HG03457 (cell line): ENCODE measurements at regions not wholly inside any gene's neighbourhood (a gene's known extent, or its start where the extent isn't known, plus 50 kb on each side); places are given as distances from the start of the nearest gene placed in this dataset.
"Not testable (repeated sequence)": the region's sequence is repeated elsewhere in the genome, so short reads cannot be mapped to it uniquely, and the experiment has no call there.

Experiments used
- ATAC-seq: cut with Tn5 transposase; IDR thresholded peaks from one replicate; pipeline ENCODE4 v1.9.1; 2021; ENCODE audit warnings: moderate number of reproducible peaks; ENCODE audit not compliant: unreplicated experiment

DNA sequence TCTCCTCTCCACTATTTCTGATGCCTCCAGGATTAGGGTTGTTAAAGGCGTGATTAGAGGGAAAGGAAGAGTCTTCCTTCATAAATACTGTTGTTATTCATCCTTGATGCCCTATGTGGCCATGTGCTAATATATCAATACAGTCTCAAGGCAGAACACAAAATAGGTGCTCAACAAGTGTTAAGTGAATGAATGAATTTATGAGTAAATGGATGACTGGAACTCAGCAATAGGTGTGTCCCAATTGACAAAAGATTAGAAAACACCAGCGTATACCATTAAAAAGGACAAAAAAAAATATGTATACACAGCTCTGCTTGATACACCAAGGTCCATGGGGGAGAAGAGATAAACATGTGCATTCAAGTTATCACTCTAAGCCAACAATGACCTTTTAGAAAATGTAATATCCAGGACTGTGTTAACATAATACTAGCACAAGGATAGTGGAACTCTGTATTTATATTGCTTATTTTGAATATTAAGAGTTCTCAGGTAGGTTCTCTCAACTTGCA lies 171.2 kb upstream of the MYLIP start:
- no peak for ATAC-seq

GRCh38 chr6:15956205-15957106 lies 172.4 kb upstream of the MYLIP start:
- no peak for ATAC-seq

DNA sequence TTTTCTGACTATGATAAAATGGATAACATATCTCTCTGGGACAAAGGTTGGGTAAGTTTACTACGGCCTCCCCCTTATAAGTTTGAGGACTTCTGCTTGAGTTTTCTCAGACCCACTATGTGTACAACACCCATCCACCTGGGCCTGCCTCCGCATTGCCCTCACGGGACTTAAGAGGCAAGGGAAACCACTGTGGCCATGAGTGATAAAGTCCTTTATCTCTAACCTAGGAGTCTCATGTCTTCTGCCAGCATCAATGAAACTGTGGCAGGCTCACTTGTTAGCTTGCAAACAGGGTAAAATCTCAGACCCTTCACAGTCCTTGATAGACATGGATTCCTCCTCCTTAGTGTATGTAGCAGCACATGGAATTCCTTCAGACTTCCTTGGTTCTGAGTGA lies 173.4 kb upstream of the MYLIP start:
- no peak for ATAC-seq

DNA sequence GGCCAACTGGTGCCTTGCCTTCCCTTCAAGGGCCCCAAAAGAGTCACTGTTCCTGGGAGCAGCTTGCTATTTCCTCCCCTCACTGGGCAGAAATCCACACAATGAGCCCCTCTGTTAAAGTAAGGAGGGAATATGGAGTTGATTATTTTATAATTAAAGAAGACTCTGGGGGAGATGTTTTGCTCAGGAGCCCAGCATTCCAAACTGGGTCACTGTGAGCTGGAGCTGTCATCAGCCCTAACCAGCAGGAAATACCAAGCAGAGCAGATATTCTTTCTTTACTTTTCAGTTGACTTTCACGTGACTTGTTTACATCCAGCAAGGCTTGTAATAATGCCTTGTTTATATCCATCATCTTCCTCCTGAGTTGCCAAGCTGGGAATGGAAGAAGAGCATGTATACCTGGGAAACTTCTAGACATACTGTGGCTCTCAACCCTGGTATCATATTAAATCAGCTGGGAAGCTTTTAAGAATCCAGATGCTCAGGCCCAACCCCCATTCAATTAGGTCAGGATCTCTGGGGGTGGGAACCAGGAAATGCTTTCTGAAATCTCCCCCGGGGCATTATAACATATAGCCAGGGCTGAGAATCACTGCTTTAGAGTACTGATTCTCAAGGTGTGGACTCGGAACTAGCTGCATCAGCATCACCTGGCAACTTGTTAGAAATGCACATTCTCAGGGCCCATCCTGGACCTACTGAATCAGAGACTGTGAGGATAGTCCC lies 175.6 kb upstream of the MYLIP start:
- no peak for ATAC-seq

- ATAC-seq, result no peak
Observed at GRCh38 chr6:15952231-15953151, 176.4 kb upstream of the MYLIP start.

DNA sequence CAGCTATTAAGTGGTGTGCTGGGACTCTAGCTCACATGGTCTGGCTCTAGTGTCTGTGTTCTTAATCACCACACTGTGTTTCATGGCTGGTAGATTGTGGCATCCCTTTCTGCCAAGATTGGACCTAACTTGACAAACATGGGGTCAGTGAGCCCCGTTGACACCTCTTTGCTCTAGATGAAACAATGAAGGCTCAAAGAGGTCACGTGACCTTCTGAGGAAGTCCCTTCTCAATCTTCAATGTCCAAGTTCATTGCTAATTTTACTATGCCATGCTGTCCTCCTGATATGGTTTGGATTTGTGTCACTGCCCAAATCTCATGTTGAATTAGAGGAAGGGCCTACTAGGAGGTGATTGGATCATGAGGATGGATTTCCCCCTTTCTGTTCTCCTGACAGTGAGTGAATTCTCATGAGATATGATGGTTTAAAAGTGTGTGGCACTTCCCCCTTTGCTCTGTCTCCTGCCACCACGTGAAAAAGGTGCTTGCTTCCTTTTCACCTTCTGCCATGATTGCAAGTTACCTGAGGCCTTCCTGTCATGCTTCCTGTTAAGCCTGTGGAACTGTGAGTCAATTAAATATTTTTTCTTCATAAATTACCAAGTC lies 177.8 kb upstream of the MYLIP start:
- no peak for ATAC-seq

DNA sequence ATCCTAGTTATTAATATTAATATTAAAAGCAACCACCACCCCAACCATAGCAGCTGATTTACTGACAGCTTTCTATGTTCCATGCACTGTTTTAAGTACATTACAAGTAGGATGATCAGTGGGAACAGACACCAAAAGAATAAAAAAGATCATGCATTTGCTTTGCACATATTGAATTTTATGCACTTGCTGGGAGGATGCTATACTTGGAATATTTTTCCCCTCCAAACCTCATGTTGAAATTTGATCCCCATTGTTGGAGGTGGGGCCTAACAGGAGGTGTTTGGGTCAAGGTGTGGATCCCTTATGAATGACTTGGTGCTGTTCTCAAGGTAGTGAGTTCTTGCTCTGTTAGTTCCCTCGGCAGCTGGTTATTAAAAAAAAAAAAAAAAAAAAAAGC lies 178.9 kb upstream of the MYLIP start:
- no peak for ATAC-seq

GRCh38 chr6:15948930-15949900 lies 179.7 kb upstream of the MYLIP start:
- no peak for ATAC-seq

DNA sequence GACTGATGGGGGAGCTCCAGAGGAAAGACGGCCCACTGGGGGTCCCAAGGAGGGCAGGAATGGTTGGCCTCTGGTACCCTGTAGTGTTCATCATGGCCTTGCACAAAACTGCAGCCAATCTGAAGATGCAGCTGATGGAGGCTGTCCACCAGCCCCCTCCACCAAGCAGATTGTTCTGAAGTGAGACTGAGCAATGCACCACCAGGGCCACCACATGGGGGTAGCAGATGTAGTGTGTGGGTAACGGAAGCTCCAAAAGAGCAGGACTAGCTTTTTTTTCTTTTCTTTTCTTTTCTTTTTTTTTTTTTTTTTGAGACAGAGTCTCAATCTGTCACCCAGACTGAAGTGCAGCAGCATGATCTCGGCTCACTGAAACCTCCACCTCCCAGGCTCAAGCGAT lies 181.0 kb upstream of the MYLIP start:
- ATAC-seq, result no peak

DNA sequence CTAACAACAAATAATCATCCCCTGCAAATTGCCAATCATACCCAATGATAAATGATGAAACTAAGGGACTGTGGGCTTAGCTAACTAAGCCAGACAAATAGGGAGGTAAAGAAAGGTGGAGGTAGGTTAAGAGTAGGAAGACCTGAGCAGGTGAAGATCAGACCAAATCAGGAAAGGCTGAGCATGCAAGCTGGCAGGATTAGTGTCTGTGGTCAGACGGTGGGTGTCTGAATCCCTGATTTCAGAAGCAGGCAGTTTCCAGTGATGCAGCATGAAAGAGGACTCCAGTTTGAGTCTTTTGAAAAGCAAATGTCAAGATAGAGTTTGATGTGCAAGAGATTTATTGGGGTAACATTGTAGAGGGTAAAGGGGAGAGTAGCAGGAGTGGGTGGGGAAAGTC lies 181.4 kb upstream of the MYLIP start:
- no peak for ATAC-seq

DNA sequence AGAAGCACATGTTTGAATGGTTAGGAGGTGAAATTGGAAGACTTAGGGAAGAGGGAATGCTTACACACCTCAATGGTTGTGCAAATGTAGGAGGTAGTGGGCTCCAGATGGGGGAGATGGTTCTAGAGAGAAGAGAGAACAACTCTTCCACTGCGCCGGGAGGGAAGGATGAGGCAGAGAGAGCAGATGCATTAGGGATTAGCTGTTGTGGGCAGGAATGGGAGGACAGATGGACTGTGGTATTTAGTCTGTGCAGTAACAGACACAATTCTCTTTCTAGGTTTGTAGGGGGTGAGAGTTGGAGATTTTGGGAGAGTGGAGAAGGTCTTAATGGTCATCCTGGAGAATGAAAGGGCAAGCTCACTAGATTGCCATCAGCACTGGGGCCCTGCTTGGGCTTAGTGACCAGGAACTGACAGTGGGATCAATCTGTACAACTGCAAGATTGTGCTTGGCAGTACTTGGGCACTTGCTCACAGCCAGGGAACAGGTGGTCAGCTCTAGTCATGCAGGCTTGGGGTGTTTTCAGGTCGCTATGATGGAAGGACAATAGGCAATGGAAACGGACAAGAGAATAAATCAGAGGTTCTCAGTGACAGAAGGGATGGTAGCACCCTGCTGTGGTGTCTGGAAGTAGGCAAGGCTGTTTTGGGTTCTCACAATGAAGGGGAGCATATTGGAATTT lies 182.0 kb upstream of the MYLIP start:
- no peak for ATAC-seq

GRCh38 chr6:15945593-15946159 lies 183.2 kb upstream of the MYLIP start:
- ATAC-seq, result no peak

GRCh38 chr6:15943423-15943822 lies 185.5 kb upstream of the MYLIP start:
- no peak for ATAC-seq

DNA sequence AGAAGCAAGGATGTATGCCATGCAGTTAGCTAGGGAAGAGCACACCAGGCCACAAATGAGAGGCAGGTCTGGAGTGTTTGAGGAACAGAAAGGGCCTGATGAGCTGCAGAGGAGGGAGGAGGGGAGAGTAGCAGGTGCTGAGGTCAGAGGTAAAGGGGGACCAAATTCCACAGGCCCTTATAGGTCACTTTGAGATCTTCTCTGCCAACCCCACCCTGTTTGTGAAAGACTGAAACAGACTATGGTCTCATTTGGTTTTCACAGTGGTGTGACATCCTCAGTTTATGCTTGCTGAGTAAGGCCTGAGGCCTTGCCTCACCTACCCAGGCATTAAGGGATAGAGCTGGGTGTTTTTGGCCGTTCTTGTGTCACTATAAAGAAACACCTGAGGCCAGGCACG lies 187.7 kb upstream of the MYLIP start:
- no peak for ATAC-seq

- ATAC-seq, result no peak
Observed at GRCh38 chr6:15938107-15938506, 190.8 kb upstream of the MYLIP start.

DNA sequence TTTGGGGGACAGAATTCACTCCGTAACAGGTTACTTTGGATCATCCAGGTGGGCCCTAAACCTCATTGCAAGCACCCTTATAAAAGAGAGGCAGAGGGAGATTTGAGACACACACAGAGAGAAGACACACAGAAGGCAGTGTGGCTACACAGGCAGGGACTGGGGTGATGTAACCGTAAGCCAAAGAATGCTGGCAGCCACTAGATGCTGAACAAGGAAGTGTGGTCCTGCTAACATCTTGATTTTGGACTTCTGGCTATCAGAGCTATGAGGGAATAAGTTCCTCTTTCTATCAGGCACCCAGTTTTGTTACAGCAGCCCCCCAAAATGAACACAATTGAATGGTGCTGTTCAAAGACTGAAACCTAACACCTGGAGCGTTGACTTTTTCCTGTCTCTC lies 191.3 kb upstream of the MYLIP start:
- no peak for ATAC-seq

DNA sequence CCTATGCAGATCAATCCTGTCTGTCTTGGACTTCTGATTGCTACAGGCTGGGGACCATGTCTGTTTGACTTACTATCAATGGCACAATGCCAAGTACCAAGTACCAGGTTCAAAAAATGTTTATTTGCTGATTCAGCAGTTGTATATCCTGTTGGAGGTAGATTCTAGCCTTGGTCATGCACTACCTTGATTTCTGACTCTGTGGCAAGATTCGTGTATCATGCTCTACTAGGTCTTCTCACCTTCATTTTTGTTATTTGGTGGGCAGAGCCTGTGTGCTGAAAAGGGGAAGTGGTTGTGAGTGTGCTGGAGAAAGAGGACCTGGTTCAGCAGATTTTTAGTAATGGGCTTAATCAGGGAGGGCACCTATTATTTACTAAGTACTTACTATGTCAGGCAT lies 192.4 kb upstream of the MYLIP start:
- ATAC-seq, result peak; percentile 58

- ATAC-seq, result no peak
Observed at GRCh38 chr6:15935661-15936060, 193.2 kb upstream of the MYLIP start.

- not testable (repeated sequence) for ATAC-seq
Observed at GRCh38 chr6:15931697-15932096, 197.2 kb upstream of the MYLIP start.
